Astrocyte (in vitro differentiated cells and primary cell): ENCODE measurements at regions not wholly inside any gene's neighbourhood (a gene's known extent, or its start where the extent isn't known, plus 50 kb on each side); places are given as distances from the start of the nearest gene placed in this dataset.

ENCODE experiments used
- DNase-seq: peaks from one replicate; pipeline ENCODE4 v3.0.0-alpha.2; 2010; ENCODE audit warnings: low read depth
- FAIRE-seq: peaks from 2 replicates; lab custom pipeline; 2011; peaks lifted over from hg19 to GRCh38; lab: Jason Lieb, UNC
- H2AFZ ChIP-seq: 2 replicates; pipeline ENCODE4 v1.6.0; 2012; ENCODE audit warnings: low read depth, low read length, inconsistent platforms
- H3K27ac ChIP-seq: 2 replicates; pipeline ENCODE4 v1.5.1; 2011; ENCODE audit warnings: low read depth, low read length, inconsistent platforms
- H3K27me3 ChIP-seq: 2 replicates; pipeline ENCODE4 v1.6.0; 2011; ENCODE audit warnings: low read length, inconsistent platforms; ENCODE audit not compliant: insufficient read depth
- H3K36me3 ChIP-seq: 2 replicates; pipeline ENCODE4 v1.5.1; 2011; ENCODE audit warnings: low read length, inconsistent platforms; ENCODE audit not compliant: insufficient read depth
- H3K4me1 ChIP-seq: 2 replicates; pipeline ENCODE4 v1.5.1; 2011; ENCODE audit warnings: low read length, inconsistent platforms; ENCODE audit not compliant: insufficient read depth
- H3K4me2 ChIP-seq: 2 replicates; pipeline ENCODE4 v1.6.0; 2012; ENCODE audit warnings: low read length, inconsistent platforms
- H3K4me3 ChIP-seq: 2 replicates; pipeline ENCODE4 v1.5.1; 2011; ENCODE audit warnings: low read depth, mild to moderate bottlenecking, low read length, inconsistent platforms; ENCODE audit not compliant: insufficient read depth
- H3K79me2 ChIP-seq: 2 replicates; pipeline ENCODE4 v1.6.0; 2012; ENCODE audit warnings: mild to moderate bottlenecking, low read length, inconsistent platforms; ENCODE audit not compliant: insufficient read depth
- H3K9ac ChIP-seq: 2 replicates; pipeline ENCODE4 v1.6.0; 2012; ENCODE audit warnings: mild to moderate bottlenecking, low read length, inconsistent platforms
- H3K9me3 ChIP-seq: 2 replicates; pipeline ENCODE4 v1.5.1; 2012; ENCODE audit warnings: low read depth, mild to moderate bottlenecking, low read length, inconsistent platforms; ENCODE audit not compliant: insufficient read depth
- H4K20me1 ChIP-seq: 2 replicates; pipeline ENCODE4 v1.6.0; 2012; ENCODE audit warnings: low read length, inconsistent platforms; ENCODE audit not compliant: insufficient read depth
- H3K27ac Mint-ChIP-seq: one replicate; pipeline ENCODE4 v1.8.0; 2021; ENCODE audit warnings: mild to moderate bottlenecking, mixed read lengths; ENCODE audit not compliant: unreplicated experiment
- H3K27me3 Mint-ChIP-seq: one replicate; pipeline ENCODE4 v1.8.0; 2021; ENCODE audit warnings: low read depth, mixed read lengths; ENCODE audit not compliant: unreplicated experiment
- H3K36me3 Mint-ChIP-seq: one replicate; pipeline ENCODE4 v1.8.0; 2021; ENCODE audit warnings: low read depth, mixed read lengths; ENCODE audit not compliant: unreplicated experiment
- H3K4me1 Mint-ChIP-seq: one replicate; pipeline ENCODE4 v1.8.0; 2021; ENCODE audit warnings: low read depth, mixed read lengths; ENCODE audit not compliant: unreplicated experiment
- H3K4me3 Mint-ChIP-seq: one replicate; pipeline ENCODE4 v1.8.0; 2021; ENCODE audit warnings: mild to moderate bottlenecking, moderate library complexity, mixed read lengths; ENCODE audit not compliant: unreplicated experiment
- H3K9me3 Mint-ChIP-seq: one replicate; pipeline ENCODE4 v1.8.0; 2021; ENCODE audit warnings: mild to moderate bottlenecking, mixed read lengths; ENCODE audit not compliant: unreplicated experiment
- EZH2 ChIP-seq: IDR thresholded peaks from 2 replicates; pipeline ENCODE4 v1.6.1; 2012; ENCODE audit warnings: mild to moderate bottlenecking, low read length, inconsistent platforms; ENCODE audit not compliant: insufficient read depth
- TF ChIP-seq, protein P1 (sequence below): IDR thresholded peaks from 2 replicates; pipeline ENCODE4 v1.5.1; 2011; ENCODE audit warnings: low read depth, mild to moderate bottlenecking, inconsistent platforms, low read length, moderate library complexity; ENCODE audit not compliant: insufficient read depth

DNA sequence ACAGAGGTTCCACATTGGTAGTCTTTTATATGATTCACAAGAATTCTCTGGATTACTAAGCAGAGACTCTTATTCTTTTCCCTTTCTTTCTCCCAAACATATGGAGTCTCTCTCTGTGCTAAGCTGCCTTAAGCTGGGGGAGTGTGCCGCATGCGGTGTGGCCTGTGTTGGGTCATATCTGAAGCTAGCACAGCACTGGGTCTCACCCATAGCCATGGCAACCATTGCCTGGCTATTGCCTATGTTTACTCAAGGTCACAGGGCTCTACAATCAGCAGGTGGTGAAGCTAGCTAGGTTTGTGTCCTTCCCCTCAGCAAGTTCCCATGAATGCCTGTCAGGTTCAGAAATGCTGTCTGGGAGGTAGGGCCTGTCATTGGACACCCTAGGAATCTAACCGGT is 73.6 kb upstream of the ZRANB2 start:
- H3K9ac ChIP-seq: no peak overlapping the region
- no peaks in the 10 kb centered on the region for H3K36me3 ChIP-seq
- no peaks in the 10 kb centered on the region for H3K27me3 ChIP-seq
- no peak overlapping the region for H3K4me2 ChIP-seq
- H3K27ac ChIP-seq: no peak overlapping the region
- no peak overlapping the region for H3K4me3 ChIP-seq
- H3K4me3 Mint-ChIP-seq: no peak overlapping the region
- H3K4me1 Mint-ChIP-seq: no peaks in the 10 kb centered on the region
- FAIRE-seq: no peak
- H2AFZ ChIP-seq: no peak overlapping the region
- no peaks in the 10 kb centered on the region for H3K36me3 Mint-ChIP-seq
- H3K4me1 ChIP-seq: no peaks in the 10 kb centered on the region
- H3K9me3 Mint-ChIP-seq: peaks cover 5% of the 10 kb centered on the region
- no peak overlapping the region for H3K27ac Mint-ChIP-seq
- no peaks in the 10 kb centered on the region for H3K9me3 ChIP-seq
- no peaks in the 10 kb centered on the region for H3K79me2 ChIP-seq
- TF ChIP-seq, protein P1, sequence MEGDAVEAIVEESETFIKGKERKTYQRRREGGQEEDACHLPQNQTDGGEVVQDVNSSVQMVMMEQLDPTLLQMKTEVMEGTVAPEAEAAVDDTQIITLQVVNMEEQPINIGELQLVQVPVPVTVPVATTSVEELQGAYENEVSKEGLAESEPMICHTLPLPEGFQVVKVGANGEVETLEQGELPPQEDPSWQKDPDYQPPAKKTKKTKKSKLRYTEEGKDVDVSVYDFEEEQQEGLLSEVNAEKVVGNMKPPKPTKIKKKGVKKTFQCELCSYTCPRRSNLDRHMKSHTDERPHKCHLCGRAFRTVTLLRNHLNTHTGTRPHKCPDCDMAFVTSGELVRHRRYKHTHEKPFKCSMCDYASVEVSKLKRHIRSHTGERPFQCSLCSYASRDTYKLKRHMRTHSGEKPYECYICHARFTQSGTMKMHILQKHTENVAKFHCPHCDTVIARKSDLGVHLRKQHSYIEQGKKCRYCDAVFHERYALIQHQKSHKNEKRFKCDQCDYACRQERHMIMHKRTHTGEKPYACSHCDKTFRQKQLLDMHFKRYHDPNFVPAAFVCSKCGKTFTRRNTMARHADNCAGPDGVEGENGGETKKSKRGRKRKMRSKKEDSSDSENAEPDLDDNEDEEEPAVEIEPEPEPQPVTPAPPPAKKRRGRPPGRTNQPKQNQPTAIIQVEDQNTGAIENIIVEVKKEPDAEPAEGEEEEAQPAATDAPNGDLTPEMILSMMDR: no peak
- no peak for TF ChIP-seq EZH2
- H3K27me3 Mint-ChIP-seq: no peaks in the 10 kb centered on the region
- DNase-seq: no peak
- no peaks in the 10 kb centered on the region for H4K20me1 ChIP-seq

DNA sequence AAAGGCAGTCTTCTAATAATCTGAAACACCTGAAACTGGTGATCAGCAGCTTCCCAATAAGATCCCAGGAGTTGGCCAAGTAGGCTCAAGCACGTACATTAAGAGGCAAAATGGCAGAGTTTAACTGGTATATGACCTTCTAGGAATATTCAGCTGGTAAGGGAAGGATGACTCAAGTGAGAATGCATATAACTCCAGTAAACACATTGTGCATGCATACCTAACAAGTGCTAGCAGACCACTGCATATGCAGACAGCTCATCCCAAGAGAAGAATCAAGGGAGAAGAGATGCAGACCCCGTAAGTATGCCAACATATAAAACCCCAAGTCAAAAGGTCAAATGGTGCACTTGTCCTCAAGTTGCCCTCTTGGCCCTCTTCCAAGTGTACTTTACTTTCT is 73.0 kb upstream of the ZRANB2 start:
- DNase-seq (no peak), FAIRE-seq (no peak)
- H3K27me3 ChIP-seq: no peaks in the 10 kb centered on the region
- no peak overlapping the region for H2AFZ ChIP-seq
- H3K4me3 ChIP-seq: no peak overlapping the region
- Mint-ChIP-seq H3K4me3 (no peak overlapping the region), H3K36me3 (no peaks in the 10 kb centered on the region), H3K27me3 (no peaks in the 10 kb centered on the region), H3K27ac (no peak overlapping the region), H3K9me3 (peaks cover 5% of the 10 kb centered on the region), H3K4me1 (no peaks in the 10 kb centered on the region)
- H3K79me2 ChIP-seq: no peaks in the 10 kb centered on the region
- no peaks in the 10 kb centered on the region for H3K36me3 ChIP-seq
- H3K9ac ChIP-seq: no peak overlapping the region
- TF ChIP-seq, protein P1: no peak
- no peak for TF ChIP-seq EZH2
- no peak overlapping the region for H3K27ac ChIP-seq
- H4K20me1 ChIP-seq: no peaks in the 10 kb centered on the region
- H3K4me1 ChIP-seq: no peaks in the 10 kb centered on the region
- H3K9me3 ChIP-seq: no peaks in the 10 kb centered on the region
- H3K4me2 ChIP-seq: no peak overlapping the region

DNA sequence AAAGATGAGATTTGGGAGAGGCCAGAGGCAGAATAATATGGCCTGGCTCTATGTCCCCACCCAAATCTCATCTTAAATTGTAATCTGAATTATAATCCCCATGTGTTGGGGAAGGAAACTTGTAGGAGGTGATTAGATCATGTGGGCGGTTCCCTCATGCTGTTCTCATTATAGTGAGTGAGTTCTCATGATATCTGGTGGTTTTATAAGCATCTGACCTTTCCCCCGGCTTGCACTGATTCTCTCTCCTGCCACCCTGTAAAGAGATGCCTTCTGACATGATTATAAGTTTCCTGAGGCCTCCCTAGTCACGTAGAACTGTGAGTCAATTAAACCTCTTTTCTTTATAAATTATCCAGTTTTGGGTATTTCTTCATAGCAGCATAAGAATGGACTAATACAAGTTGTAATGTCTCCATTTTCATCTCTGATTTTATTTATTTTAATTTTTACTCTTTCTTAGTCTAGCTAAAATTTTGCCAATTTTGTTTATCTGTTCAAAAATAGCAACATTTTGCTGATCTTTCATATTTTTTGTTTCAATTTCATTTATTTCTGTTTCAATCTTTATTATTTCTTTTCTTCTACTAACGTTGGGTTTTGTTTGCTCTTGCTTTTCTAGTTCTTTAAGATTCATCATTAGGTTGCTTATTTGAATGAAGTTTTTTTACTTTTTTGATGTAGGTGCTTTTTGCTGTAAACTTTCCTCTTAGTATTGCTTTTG is 67.0 kb upstream of the ZRANB2 start:
- Mint-ChIP-seq H3K4me1 (no peaks in the 10 kb centered on the region), H3K27ac (no peak overlapping the region), H3K4me3 (no peak overlapping the region), H3K36me3 (no peaks in the 10 kb centered on the region), H3K27me3 (no peaks in the 10 kb centered on the region), H3K9me3 (peaks cover 7% of the 10 kb centered on the region)
- no peaks in the 10 kb centered on the region for H4K20me1 ChIP-seq
- no peak overlapping the region for H3K4me3 ChIP-seq
- no peak overlapping the region for H3K9ac ChIP-seq
- TF ChIP-seq EZH2: no peak
- TF ChIP-seq, protein P1: no peak
- H3K4me2 ChIP-seq: no peak overlapping the region
- no peaks in the 10 kb centered on the region for H3K79me2 ChIP-seq
- FAIRE-seq (no peak), DNase-seq (no peak)
- no peaks in the 10 kb centered on the region for H3K27me3 ChIP-seq
- peaks cover 3% of the 10 kb centered on the region for H3K9me3 ChIP-seq
- no peaks in the 10 kb centered on the region for H3K36me3 ChIP-seq
- H2AFZ ChIP-seq: no peak overlapping the region
- H3K27ac ChIP-seq: no peak overlapping the region
- no peaks in the 10 kb centered on the region for H3K4me1 ChIP-seq
